ENCODE measurements at regions not wholly inside any gene's neighbourhood (a gene's known extent, or its start where the extent isn't known, plus 50 kb on each side); places are given as distances from the start of the nearest gene placed in this dataset.

DNA sequence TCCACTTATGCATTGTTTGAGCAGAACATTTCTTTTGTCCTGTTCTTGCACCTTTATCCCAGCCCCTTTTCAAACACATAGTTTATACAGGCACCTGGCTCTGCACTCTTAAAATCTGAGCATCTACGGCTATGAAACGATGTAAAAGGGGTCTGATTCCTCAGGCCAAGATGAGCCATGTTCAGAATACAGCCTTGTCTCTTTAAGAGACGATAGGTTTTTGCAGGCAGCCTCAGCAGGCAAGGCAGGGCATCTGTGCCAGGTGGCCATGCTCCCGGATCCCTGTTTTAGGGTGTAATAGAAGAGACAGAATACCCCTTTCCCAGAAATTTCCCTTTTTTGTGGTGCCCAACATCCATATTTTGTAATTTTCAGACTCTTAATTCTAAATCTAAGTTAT lies 89.1 kb upstream of the NFIB start:
- Histone ChIP-seq H3K4me1 (peaks cover 5 to 22% of the 10 kb centered on the region in 2 donors), H3K27me3 (no peaks in the 10 kb centered on the region), H3K27ac (no peak overlapping the region), H3K9me3 (no peaks in the 10 kb centered on the region), H3K4me3 (no peak overlapping the region), H3K36me3 (no peaks in the 10 kb centered on the region)
- no peak for ATAC-seq
- intact Hi-C loops (cut with DNase I; ENCODE audit: low total_unique reads): loop anchor here (5.0 kb wide), 1 partner anchor 1051 kb away; no protein-coding TSS in a partner anchor
- TF ChIP-seq CTCF (IDR thresholded peaks at IDR 0.05 in 4 of 5, conservative IDR thresholded peaks at IDR 0.05 in 1 of 5) (no peak), POLR2A (IDR thresholded peaks at IDR 0.05) (no peak)
- no peak for DNase-seq
- in situ Hi-C loops (cut with MboI; ENCODE audit: low sequenced_read_pairs in 4 of 4): loop anchor here in 1 of 4 donors (10.0 to 25.0 kb wide), 2 partner anchors 716 to 978 kb away; no protein-coding TSS in a partner anchor

DNA sequence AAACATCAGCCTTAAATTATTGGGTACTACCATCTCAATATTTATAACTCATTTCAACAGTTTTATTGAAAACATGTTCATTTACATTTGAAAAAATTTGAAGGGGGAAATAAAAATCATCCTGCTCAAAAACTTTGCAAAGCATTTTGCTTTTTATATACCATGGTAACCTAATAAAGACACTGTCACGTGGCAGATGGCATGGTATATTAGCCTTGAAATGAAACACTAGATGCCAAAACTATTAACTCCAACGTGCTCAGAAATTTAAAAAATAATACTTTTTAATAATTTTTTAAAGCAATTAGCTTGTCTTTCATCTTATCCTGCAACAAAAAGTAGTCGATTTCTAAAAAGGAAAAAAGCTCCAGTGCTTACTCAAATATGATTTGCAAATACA lies 88.6 kb upstream of the NFIB start:
- in situ Hi-C loops (cut with MboI; ENCODE audit: low sequenced_read_pairs in 4 of 4): loop anchor here in 1 of 4 donors (10.0 to 25.0 kb wide), 2 partner anchors 715 to 978 kb away; no protein-coding TSS in a partner anchor
- Histone ChIP-seq H3K27ac (no peak overlapping the region), H3K4me1 (peaks cover 5 to 22% of the 10 kb centered on the region in 2 donors), H3K36me3 (no peaks in the 10 kb centered on the region), H3K27me3 (no peaks in the 10 kb centered on the region), H3K9me3 (no peaks in the 10 kb centered on the region), H3K4me3 (no peak overlapping the region)
- intact Hi-C loops (cut with DNase I; ENCODE audit: low total_unique reads): loop anchor here (5.0 kb wide), 1 partner anchor 1050 kb away; no protein-coding TSS in a partner anchor
- TF ChIP-seq CTCF (IDR thresholded peaks at IDR 0.05 in 4 of 5, conservative IDR thresholded peaks at IDR 0.05 in 1 of 5): no peak
- ATAC-seq (no peak), DNase-seq (no peak)

GRCh38 chr9:14401911-14402310 lies 88.0 kb upstream of the NFIB start:
- TF ChIP-seq CTCF (IDR thresholded peaks at IDR 0.05 in 4 of 5, conservative IDR thresholded peaks at IDR 0.05 in 1 of 5): no peak
- no peak for TF ChIP-seq POLR2A (IDR thresholded peaks at IDR 0.05)
- no peak for ATAC-seq
- H3K27ac ChIP-seq: no peak overlapping the region
- in situ Hi-C loops (cut with MboI; ENCODE audit: low sequenced_read_pairs in 4 of 4) (loop anchor here in 1 of 4 donors (10.0 to 25.0 kb wide), 2 partner anchors 715 to 977 kb away; no protein-coding TSS in a partner anchor), intact Hi-C loops (cut with DNase I; ENCODE audit: low total_unique reads) (loop anchor here (2.0 to 5.0 kb wide), 2 partner anchors 975 to 1050 kb away; no protein-coding TSS in a partner anchor)
- H3K4me1 ChIP-seq: peaks cover 5 to 22% of the 10 kb centered on the region in 2 donors
- H3K9me3 ChIP-seq: no peaks in the 10 kb centered on the region
- DNase-seq: no peak
- H3K36me3 ChIP-seq: no peaks in the 10 kb centered on the region
- no peak overlapping the region for H3K4me3 ChIP-seq
- no peaks in the 10 kb centered on the region for H3K27me3 ChIP-seq

DNA sequence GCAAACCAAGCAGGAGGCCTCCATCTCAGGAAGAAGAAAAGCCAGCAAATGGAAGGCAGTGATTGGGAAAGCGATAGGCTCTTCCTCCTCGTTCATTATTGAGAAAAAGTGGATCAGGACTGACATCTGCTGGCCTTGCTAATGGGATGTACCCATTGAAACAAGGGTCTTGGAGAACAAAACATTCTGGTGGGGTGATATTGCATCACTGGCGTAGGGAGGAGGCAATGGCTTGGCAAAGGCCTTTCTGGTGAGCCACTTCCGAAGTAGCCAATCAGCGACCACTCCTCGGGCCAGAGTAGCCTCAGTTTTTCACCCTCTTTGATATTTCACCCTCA lies 86.7 kb upstream of the NFIB start:
- ATAC-seq: peak; percentile 74 to 85
- Histone ChIP-seq H3K27me3 (no peaks in the 10 kb centered on the region), H3K9me3 (no peaks in the 10 kb centered on the region), H3K36me3 (no peaks in the 10 kb centered on the region), H3K4me1 (peaks cover 5 to 33% of the 10 kb centered on the region in 2 donors), H3K4me3 (peak overlapping the region in 2 of 4 donors; percentile 10 to 39), H3K27ac (peak overlapping the region; percentile 2 to 62 (median 10))
- in situ Hi-C loops (cut with MboI; ENCODE audit: low sequenced_read_pairs in 4 of 4) (loop anchor here in 1 of 4 donors (10.0 to 25.0 kb wide), 2 partner anchors 713 to 976 kb away; no protein-coding TSS in a partner anchor), intact Hi-C loops (cut with DNase I; ENCODE audit: low total_unique reads) (loop anchor here (1.0 to 5.0 kb wide), 3 partner anchors 74 to 1048 kb away; no protein-coding TSS in a partner anchor)
- TF ChIP-seq POLR2A (IDR thresholded peaks at IDR 0.05) (no peak), CTCF (IDR thresholded peaks at IDR 0.05 in 4 of 5, conservative IDR thresholded peaks at IDR 0.05 in 1 of 5) (peak; percentile 40 to 68 (median 56))
- peak; percentile 19 to 55 for DNase-seq

Measured in gastrocnemius medialis (tissue), 4 donors.